ENCODE measurements at regions not wholly inside any gene's neighbourhood (a gene's known extent, or its start where the extent isn't known, plus 50 kb on each side); places are given as distances from the start of the nearest gene placed in this dataset.
"Not testable (repeated sequence)": the region's sequence is repeated elsewhere in the genome, so short reads cannot be mapped to it uniquely, and the experiment has no call there.

- no peak for DNase-seq
Measured at GRCh38 chr12:89793946-89794345, 85.3 kb upstream of the ATP2B1 start.

GRCh38 chr12:89791286-89791685 is 82.6 kb upstream of the ATP2B1 start:
- DNase-seq = no peak

DNA sequence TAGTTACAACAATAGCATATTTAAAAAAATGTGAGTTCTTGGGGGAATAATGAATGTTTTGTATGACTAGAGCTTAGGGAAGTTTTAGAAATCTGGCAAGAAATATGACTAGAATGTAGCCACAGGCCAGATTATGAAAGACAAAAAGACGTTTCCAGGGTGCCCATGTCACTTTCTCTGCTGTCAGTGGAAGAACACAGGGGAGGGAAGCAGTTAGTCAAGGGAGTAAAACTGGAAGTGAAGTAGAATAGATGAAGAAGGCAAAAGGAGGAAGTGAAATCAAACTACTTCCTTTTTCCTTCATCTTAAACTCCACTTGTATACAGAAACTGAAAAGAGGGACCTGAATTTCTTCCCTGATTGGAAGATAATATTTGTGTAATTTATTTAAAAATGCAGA is 81.2 kb upstream of the ATP2B1 start:
- peak in 1 of 58 donors; percentile 2 for DNase-seq

GRCh38 chr12:89787763-89788162 is 79.1 kb upstream of the ATP2B1 start:
- no peak for DNase-seq

DNA sequence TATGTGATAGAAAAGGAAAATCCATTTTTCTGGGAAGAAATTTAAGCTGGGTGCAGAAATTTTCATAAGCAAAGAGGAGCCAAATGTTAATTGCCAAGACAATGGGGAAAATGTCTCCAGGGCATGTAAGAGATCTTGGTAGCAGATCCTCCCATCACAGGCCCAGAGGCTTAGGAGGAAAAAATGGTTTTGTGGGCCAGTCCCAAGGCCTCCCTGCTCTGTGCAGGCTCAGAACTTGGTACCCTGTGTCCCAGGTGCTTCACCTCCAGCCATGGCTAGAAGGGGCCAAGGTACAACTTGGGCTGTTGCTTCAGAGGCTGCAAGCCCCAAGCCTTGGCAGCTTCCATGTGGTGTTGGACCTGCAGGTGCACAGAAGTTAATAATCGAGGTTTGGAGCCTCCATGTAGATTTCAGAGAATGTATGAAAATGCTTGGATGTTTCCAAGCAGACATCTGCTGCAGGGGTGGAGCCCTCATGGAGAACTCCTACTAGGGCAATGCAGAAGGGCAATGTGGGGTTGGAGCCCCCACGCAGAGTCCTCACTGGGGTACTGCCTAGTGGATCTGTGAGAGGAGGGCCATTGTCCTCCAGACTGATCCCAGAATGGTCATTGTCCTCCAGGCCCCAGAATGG is 77.7 kb upstream of the ATP2B1 start:
- no peak for DNase-seq

- DNase-seq = peak in 22 of 58 donors; percentile 1 to 65 (median 13)
Measured at GRCh38 chr12:89783359-89784060, 74.9 kb upstream of the ATP2B1 start.

DNA sequence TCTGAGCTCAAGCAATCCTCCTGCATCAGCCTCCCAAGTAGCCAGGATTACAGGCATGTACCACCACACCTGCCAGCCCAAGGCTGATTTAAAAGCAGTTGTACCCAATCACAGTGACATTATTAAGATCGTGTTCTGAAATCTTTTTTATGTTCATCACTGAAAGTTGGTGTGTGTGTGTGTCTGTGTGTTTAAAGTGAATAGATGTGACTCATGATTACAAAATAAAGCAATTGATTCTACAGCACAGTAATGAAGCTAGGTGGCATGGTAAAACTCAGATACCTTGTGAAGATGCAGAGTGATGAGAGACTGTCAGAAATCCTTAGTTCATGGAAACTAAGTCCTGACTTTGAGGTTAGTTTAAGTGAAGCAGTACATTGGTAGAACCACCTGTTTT is 74.2 kb upstream of the ATP2B1 start:
- no peak for DNase-seq

DNA sequence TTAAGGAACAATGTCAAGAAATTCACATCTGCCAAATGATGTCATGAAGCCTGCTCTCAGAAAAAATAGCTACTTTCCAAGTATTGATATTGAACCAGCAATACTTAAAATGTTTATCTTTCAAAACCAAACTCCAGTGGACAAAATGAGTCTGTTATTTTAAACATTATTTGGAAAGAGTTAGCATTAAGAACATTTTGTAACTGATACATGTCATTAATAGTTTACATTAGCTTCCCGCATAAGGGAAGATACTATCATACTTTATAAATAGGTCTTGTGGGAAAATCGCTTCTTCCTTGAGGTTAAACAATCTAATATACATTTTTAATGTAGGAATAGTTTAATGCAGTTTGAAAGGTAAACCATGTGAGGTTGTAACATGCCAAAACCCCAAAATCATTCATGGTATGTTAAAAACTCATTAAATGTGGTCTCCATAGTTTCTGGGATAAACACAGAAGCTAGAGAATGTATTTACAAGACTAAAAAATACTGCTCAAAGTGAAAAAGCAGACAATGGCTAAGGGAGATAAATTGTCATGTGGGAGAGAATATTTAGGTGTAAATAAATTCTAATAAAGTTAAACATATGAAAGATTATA is 73.4 kb upstream of the ATP2B1 start:
- DNase-seq = no peak

DNA sequence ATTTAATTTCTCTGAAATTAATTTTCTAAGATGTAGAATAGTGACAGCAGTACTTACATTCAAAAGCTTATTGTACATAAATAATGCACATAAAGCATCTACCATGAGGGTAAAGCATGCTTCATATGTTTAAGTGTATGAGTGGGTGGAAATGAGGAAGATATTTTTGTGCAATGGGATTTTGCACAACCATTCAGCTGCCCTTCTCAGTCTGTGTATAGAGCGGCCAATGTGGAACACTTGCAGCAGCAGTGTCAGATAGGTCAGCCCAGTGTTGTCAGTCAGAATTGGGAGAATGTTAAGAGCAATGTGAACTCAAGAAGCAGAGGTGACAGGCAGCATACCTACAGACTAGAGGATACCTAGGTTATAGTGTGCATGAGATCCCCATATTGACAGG is 72.5 kb upstream of the ATP2B1 start:
- DNase-seq = no peak

GRCh38 chr12:89779090-89779489 is 70.5 kb upstream of the ATP2B1 start:
- no peak for DNase-seq

- DNase-seq = no peak
Measured at GRCh38 chr12:89777733-89778379, 69.2 kb upstream of the ATP2B1 start.

GRCh38 chr12:89775986-89776365 is 67.3 kb upstream of the ATP2B1 start:
- no peak for DNase-seq

GRCh38 chr12:89775063-89775985 is 66.7 kb upstream of the ATP2B1 start:
- no peak for DNase-seq

- no peak for DNase-seq
Measured at GRCh38 chr12:89774645-89775044, 66.0 kb upstream of the ATP2B1 start.

DNA sequence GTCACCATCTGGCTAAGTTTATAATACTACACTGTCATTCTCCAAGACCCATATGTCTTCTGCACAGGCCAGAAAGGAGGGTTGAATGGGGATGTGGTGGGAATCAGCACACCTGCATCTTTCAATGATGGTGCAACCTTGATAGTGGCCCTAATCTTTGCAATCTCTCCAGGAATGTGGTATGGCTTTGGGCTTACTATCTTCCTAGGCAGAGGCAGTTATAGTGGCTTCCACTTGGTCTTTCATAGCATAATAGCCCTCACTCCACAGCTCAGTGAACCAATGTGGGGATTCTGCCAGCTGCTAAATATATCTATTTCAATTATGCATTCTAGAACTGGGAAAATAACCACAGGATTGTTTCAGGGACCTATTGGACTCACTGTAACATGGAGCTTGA is 61.8 kb upstream of the ATP2B1 start:
- no peak for DNase-seq

DNA sequence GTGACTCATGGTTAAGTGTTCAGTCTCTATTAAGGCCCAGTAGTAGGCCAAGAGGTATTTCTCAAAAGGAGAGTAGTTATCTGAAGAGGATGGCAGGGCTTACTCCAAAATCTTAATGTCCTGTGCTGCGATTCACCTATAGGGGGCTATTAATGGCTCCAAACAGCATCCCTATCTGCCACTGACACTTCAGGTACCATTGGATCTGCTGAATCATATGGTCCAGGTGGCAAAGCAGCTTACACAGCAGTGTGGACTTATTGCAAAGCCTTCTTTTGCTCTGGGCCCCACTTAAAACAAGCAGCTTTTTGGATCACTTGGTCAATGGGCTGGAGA is 60.8 kb upstream of the ATP2B1 start:
- DNase-seq = no peak

DNA sequence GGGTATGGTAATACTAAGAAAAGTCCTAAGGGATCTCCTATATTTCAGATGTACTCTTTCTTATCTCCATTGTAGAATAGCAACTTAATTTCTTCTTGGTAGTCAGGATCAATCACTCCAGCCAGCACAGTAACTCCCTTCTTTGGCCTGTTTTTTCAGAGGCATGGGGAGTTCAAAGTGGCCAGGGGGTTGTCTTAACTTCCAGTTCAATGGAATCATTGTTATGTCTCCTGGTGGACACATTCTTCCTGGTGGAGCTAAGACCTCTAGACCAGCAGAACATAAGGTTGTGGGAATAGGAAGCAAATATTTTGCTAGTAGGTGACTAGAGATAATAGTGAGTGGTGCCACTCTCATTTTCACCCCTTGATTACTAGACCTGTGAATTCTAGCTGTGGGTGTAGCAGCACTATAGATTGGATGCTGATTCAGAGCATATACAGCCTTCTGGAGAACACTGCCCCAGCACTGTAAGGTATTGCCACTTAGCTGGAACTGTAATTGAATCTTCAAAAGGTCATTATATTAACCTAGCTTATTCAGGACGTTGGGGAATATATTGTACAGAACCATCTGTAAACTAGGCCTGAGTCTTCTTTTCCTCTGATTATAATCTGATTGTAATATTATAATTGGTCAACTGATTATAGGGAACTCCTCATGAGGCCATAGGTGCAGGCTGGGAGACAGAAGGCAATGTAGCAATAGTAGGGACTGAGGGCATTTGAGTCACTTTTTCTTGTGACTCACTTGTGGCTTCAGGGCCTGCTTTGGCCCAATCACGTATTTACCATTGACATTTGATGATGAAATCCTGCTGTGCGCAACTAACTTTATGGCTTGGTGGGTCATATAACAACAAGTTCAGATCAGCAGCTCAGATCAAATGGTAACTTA is 60.2 kb upstream of the ATP2B1 start:
- no peak for DNase-seq

DNA sequence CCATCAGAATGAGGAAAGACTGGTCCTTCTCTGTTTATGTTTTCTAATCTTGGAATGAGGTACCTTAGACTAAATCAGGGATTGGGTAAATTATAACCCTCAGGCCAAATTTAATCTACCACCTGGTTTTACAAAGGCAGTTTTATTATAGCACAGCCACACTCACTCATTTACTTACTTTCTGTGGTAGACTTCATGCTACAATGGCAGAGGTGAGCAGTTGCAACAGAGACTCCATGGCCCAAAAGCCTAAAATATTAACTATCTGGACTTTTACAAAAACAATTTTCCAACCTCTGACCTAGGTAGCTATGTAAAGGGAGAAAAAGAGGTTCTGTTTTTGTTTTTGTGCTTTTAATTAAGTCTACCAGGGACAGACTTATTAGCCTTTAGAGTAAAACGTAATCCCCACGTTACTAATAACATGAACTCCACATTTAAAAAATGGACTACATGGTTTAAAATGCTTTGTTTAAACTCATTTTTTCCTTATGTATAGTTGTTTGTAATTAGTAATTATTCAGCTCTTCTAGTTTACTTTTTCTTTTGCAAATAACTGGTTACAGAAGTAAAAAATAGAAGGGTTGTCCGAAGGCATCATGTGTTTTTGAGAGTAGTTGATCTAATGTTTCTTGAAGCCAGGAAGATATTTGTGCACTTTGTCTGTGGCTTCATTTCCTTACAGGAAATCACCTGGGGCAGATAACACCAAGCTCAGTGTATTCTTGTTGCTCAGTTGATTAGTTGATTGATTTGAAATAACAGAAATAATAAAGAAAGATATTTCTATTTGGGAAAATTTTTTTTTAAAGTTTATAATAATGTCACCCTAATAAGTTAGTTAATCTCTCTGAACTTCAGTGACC is 57.6 kb upstream of the ATP2B1 start:
- DNase-seq = no peak

GRCh38 chr12:89764164-89764563 is 55.5 kb upstream of the ATP2B1 start:
- not testable (repeated sequence) for DNase-seq

Data from anterior cingulate cortex (tissue), 58 donors.